ENCODE measurements at regions not wholly inside any gene's neighbourhood (a gene's known extent, or its start where the extent isn't known, plus 50 kb on each side); places are given as distances from the start of the nearest gene placed in this dataset.
"Not testable (repeated sequence)": the region's sequence is repeated elsewhere in the genome, so short reads cannot be mapped to it uniquely, and the experiment has no call there.

DNA sequence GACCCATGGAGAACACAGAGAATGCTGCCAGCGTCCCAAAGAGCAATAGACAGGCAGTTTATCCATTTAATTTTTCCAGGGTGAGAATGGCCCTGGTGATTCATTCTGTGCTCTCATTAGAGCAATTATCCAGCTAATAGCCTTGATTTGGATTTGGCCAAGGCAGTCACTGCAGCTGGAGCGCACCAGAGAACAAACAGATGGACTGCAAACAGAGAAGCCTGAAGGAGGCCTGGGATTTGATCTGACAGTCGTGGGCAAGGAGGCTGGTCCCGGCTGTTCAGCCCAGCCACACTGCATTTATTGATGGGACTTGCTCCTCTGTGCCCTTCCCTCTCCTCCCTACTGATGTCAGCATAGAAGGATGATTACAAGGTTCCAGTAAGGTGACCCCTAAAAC is 353.9 kb upstream of the C1orf174 start:
- TF ChIP-seq, protein P1, sequence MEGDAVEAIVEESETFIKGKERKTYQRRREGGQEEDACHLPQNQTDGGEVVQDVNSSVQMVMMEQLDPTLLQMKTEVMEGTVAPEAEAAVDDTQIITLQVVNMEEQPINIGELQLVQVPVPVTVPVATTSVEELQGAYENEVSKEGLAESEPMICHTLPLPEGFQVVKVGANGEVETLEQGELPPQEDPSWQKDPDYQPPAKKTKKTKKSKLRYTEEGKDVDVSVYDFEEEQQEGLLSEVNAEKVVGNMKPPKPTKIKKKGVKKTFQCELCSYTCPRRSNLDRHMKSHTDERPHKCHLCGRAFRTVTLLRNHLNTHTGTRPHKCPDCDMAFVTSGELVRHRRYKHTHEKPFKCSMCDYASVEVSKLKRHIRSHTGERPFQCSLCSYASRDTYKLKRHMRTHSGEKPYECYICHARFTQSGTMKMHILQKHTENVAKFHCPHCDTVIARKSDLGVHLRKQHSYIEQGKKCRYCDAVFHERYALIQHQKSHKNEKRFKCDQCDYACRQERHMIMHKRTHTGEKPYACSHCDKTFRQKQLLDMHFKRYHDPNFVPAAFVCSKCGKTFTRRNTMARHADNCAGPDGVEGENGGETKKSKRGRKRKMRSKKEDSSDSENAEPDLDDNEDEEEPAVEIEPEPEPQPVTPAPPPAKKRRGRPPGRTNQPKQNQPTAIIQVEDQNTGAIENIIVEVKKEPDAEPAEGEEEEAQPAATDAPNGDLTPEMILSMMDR (IDR thresholded peaks at IDR 0.05; ENCODE audit: borderline replicate concordance, extremely low read depth, insufficient read depth), result no peak
- intact Hi-C loops (cut with DNase I), result no loop called here
- Histone ChIP-seq H3K36me3 (ENCODE audit: control insufficient read depth in 2 of 3, insufficient read depth in 3 of 3, low read length in 3 of 3) (no peaks in the 10 kb centered on the region), H3K27ac (ENCODE audit: low read depth in 2 of 2, low read length in 2 of 2) (no peak overlapping the region), H3K27me3 (ENCODE audit: control insufficient read depth, insufficient read depth, low read length) (no peaks in the 10 kb centered on the region), H3K4me1 (ENCODE audit: control insufficient read depth in 2 of 3, insufficient read depth in 2 of 3, low read depth in 1 of 3, low read length in 3 of 3) (no peaks in the 10 kb centered on the region), H3K9ac (ENCODE audit: low read length in 3 of 3) (no peak overlapping the region), H3K9me3 (ENCODE audit: control insufficient read depth in 2 of 3, insufficient read depth in 1 of 3, low read length in 3 of 3) (peaks cover 0 to 10% (median 0%) of the 10 kb centered on the region in 3 donors), H3K4me3 (ENCODE audit: low read length in 3 of 3) (no peak overlapping the region)
- DNase-seq (no peak), FAIRE-seq (no peak)

DNA sequence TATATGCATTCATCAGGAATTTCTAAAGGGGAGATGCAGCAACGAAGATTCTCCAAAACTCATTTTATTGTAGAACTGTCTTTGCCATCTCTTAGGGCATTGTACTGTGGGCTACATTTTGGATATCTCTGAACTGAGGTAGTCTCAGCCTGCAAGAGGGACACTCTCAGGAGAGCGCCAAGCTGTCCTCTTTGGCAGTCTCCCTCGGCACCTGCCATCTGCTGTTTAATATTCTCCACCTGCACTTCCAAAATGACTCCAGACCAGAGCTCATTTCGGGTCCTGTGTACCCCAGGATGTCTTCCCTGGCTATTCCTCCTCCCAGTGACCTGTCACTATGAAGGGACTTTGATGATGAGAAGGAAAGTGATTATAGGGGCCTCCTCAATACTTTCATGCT is 356.3 kb upstream of the C1orf174 start:
- Histone ChIP-seq H3K27ac (ENCODE audit: low read depth in 2 of 2, low read length in 2 of 2) (no peak overlapping the region), H3K9ac (ENCODE audit: low read length in 3 of 3) (no peak overlapping the region), H3K4me3 (ENCODE audit: low read length in 3 of 3) (no peak overlapping the region), H3K27me3 (ENCODE audit: control insufficient read depth, insufficient read depth, low read length) (no peaks in the 10 kb centered on the region), H3K9me3 (ENCODE audit: control insufficient read depth in 2 of 3, insufficient read depth in 1 of 3, low read length in 3 of 3) (peaks cover 0 to 10% (median 0%) of the 10 kb centered on the region in 3 donors), H3K4me1 (ENCODE audit: control insufficient read depth in 2 of 3, insufficient read depth in 2 of 3, low read depth in 1 of 3, low read length in 3 of 3) (no peaks in the 10 kb centered on the region), H3K36me3 (ENCODE audit: control insufficient read depth in 2 of 3, insufficient read depth in 3 of 3, low read length in 3 of 3) (no peaks in the 10 kb centered on the region)
- TF ChIP-seq, protein P1 (IDR thresholded peaks at IDR 0.05; ENCODE audit: borderline replicate concordance, extremely low read depth, insufficient read depth), result no peak
- intact Hi-C loops (cut with DNase I), result no loop called here
- no peak for FAIRE-seq
- DNase-seq, result no peak

DNA sequence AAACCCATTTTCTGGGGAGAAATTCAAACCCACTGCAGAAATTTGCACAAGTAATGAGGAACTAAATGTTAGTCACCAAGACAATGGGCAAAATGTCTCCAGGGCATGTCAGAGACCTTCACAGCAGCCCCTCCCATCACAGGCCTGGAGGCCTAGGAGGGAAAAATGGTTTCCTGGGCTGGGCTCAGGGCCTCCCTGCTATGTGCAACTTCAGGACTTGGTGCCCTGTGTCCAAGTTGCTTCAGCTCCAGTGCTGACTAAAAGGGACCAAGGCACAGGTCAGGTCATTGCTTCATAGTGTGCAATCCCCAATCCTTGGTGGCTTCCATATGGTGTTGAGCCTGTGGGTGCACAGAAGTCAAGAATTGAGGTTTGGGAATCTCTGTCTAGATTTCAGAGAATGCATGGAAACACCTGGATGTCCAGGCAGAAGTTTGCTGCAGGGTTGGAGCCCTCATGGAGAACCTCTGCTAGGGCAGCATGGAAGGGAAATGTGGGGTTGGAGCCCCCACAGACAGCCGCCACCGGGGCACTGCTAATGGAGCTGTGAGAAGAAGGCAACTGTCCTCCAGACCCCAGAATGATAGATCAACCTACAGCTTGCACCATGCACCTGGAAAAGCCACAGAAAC is 358.2 kb upstream of the C1orf174 start:
- H3K4me3 ChIP-seq (ENCODE audit: low read length in 3 of 3); H3K36me3 ChIP-seq (ENCODE audit: control insufficient read depth in 2 of 3, insufficient read depth in 3 of 3, low read length in 3 of 3); intact Hi-C loops (cut with DNase I); DNase-seq; H3K27ac ChIP-seq (ENCODE audit: low read depth in 2 of 2, low read length in 2 of 2); H3K9ac ChIP-seq (ENCODE audit: low read length in 3 of 3); FAIRE-seq; H3K27me3 ChIP-seq (ENCODE audit: control insufficient read depth, insufficient read depth, low read length); H3K9me3 ChIP-seq (ENCODE audit: control insufficient read depth in 2 of 3, insufficient read depth in 1 of 3, low read length in 3 of 3); H3K4me1 ChIP-seq (ENCODE audit: control insufficient read depth in 2 of 3, insufficient read depth in 2 of 3, low read depth in 1 of 3, low read length in 3 of 3): not testable (repeated sequence)

DNA sequence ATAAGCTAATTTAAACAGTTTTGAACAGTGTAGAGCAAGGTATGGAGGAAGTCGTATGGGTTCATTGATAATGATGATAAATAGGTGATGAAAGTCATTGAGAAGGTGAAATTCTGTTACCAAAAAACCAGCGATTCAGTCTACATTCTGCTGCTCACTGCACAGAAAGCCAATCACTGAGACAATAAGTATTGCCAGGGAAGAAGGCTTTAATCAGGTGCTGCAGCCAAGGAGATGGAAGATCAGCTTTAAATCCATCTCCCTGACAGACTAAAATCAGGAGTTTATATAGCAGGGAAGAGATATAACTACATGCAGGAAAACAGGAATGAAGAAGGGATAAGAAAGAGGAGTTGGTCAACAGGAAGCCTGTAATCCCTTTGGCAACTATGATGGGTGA is 361.3 kb upstream of the C1orf174 start:
- H3K36me3 ChIP-seq (ENCODE audit: control insufficient read depth in 2 of 3, insufficient read depth in 3 of 3, low read length in 3 of 3), result no peaks in the 10 kb centered on the region
- FAIRE-seq (no peak), DNase-seq (no peak)
- no peak overlapping the region for H3K9ac ChIP-seq (ENCODE audit: low read length in 3 of 3)
- no peak overlapping the region for H3K27ac ChIP-seq (ENCODE audit: low read depth in 2 of 2, low read length in 2 of 2)
- H3K4me3 ChIP-seq (ENCODE audit: low read length in 3 of 3), result no peak overlapping the region
- H3K9me3 ChIP-seq (ENCODE audit: control insufficient read depth in 2 of 3, insufficient read depth in 1 of 3, low read length in 3 of 3), result peaks cover 0 to 10% (median 0%) of the 10 kb centered on the region in 3 donors
- TF ChIP-seq, protein P1 (IDR thresholded peaks at IDR 0.05; ENCODE audit: borderline replicate concordance, extremely low read depth, insufficient read depth), result no peak
- no peaks in the 10 kb centered on the region for H3K4me1 ChIP-seq (ENCODE audit: control insufficient read depth in 2 of 3, insufficient read depth in 2 of 3, low read depth in 1 of 3, low read length in 3 of 3)
- no peaks in the 10 kb centered on the region for H3K27me3 ChIP-seq (ENCODE audit: control insufficient read depth, insufficient read depth, low read length)
- intact Hi-C loops (cut with DNase I), result no loop called here

Data from kidney (tissue), 13 donors.